Right cardiac atrium (tissue), 5 donors: ENCODE measurements at regions not wholly inside any gene's neighbourhood (a gene's known extent, or its start where the extent isn't known, plus 50 kb on each side); places are given as distances from the start of the nearest gene placed in this dataset.
"Not testable (repeated sequence)": the region's sequence is repeated elsewhere in the genome, so short reads cannot be mapped to it uniquely, and the experiment has no call there.

Experiments
- ATAC-seq, 2 donors: fragments of 200-7000 bp; cut with Tn5 transposase; one replicate each; pipeline versions ENCODE4 v1.8.0 to v1.9.1; 2020; ENCODE audit warnings: moderate library complexity in 2 of 2, mild to moderate bottlenecking in 1 of 2
- DNase-seq, 3 donors: peaks; one replicate each; pipeline ENCODE4 v3.0.0-alpha.2; 2020
- H3K27ac ChIP-seq: one replicate; pipeline ENCODE4 v1.5.1; 2013; ENCODE audit warnings: mild to moderate bottlenecking, low read length, control low read depth, moderate library complexity
- H3K27me3 ChIP-seq: one replicate; pipeline ENCODE4 v1.6.1; 2013; ENCODE audit not compliant: control insufficient read depth, insufficient read depth
- H3K4me1 ChIP-seq: one replicate; pipeline ENCODE4 v1.6.1; 2013; ENCODE audit warnings: low read length; ENCODE audit not compliant: control insufficient read depth, insufficient read depth
- H3K4me3 ChIP-seq: one replicate; pipeline ENCODE4 v1.5.1; 2013; ENCODE audit warnings: low read length, control low read depth
- H3K9me3 ChIP-seq: one replicate; pipeline ENCODE4 v1.6.1; 2013; ENCODE audit warnings: low read length; ENCODE audit not compliant: control insufficient read depth
- WGBS: extraction: QIAGEN DNeasy Blood & Tissue Kit; methylation state at CpG from one replicate; pipeline ENCODE4 v1.1.7; 2013; 5-methylcytosine and 5-hydroxymethylcytosine counted together
- intact Hi-C, 4 donors: fragments of 100-400 bp; cut with DNase I; formaldehyde crosslinking; loops; one replicate each; pipeline versions ENCODE4 v1.11.0 to v1.14.0; 2022 to 2023
- donor health status: healthy with polysubstance abuse.
- donor health status: DM: no; HTN: yes; CAD: no.
- donor health status: DM: no; HTN: no; CAD: no.
- donor health status: DM: no; HTN: yes; CAD: no; lungs with severe emphysema.
- donor health status: DM: yes; HTN: yes; CAD: no.

DNA sequence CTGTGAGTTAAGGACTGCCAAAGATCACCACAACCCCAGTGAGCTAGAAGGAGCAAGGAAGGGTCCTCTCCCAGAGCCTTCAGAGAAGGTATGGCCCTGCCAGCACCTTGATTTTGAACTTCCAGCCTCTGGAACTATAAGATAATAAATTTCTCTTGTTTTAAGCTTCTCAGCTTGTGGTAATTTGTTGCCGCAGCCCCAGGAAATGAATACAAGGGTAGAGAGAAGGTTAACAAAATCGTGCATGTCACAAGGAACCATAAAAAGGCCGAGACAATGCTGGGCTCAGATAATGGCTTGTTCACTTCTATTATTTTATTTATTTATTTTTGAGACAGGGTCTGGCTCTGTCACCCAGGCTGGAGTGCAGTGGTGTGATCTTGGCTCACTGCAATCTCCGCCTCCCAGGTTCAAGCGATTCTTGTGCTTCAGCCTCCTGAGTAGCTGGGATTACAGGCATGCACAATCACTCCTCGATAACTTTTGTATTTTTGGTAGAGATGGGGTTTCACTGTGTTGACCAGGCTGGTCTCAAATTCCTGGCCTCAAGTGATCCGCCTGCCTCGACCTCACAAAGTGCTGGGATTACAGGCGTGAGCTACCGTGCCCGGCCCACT is 71.5 kb downstream of the WSB1 start:
- WGBS, result 94% methylated on average over 11 of the region's 11 CpGs
- H3K27ac ChIP-seq, DNase-seq, H3K4me3 ChIP-seq, H3K27me3 ChIP-seq, ATAC-seq, H3K4me1 ChIP-seq, H3K9me3 ChIP-seq: not testable (repeated sequence)
- intact Hi-C loops, result loop anchor here in 1 of 4 donors (10.0 kb wide), 1 partner anchor 79 kb away; no protein-coding TSS in a partner anchor

DNA sequence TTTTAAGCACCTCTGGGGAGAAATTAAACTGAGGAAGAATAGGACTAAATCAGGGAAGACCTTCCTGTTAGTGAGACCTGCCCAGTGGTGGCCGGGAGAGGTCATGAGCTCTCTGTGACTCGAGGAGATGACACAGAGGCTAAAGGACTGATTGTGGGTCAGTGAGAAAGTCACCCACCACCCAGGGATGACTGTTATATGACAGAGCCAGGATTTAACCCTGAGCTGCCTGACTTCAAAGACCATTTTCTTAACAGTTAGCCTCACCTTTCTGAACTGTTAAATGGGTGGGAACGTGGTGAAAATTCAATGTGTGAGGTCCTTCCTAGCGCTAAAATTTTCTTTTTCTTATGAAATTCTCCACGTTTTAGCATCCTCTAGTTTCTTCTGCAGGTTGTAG is 72.5 kb downstream of the WSB1 start:
- no peaks in the 10 kb centered on the region for H3K4me1 ChIP-seq
- 81% methylated on average over 5 of the region's 5 CpGs for WGBS
- ATAC-seq (no peak), DNase-seq (no peak)
- H3K27ac ChIP-seq, result no peak overlapping the region
- H3K27me3 ChIP-seq, result no peaks in the 10 kb centered on the region
- H3K9me3 ChIP-seq, result no peaks in the 10 kb centered on the region
- intact Hi-C loops, result loop anchor here in 1 of 4 donors (10.0 kb wide), 1 partner anchor 78 kb away; no protein-coding TSS in a partner anchor
- H3K4me3 ChIP-seq, result no peak overlapping the region

DNA sequence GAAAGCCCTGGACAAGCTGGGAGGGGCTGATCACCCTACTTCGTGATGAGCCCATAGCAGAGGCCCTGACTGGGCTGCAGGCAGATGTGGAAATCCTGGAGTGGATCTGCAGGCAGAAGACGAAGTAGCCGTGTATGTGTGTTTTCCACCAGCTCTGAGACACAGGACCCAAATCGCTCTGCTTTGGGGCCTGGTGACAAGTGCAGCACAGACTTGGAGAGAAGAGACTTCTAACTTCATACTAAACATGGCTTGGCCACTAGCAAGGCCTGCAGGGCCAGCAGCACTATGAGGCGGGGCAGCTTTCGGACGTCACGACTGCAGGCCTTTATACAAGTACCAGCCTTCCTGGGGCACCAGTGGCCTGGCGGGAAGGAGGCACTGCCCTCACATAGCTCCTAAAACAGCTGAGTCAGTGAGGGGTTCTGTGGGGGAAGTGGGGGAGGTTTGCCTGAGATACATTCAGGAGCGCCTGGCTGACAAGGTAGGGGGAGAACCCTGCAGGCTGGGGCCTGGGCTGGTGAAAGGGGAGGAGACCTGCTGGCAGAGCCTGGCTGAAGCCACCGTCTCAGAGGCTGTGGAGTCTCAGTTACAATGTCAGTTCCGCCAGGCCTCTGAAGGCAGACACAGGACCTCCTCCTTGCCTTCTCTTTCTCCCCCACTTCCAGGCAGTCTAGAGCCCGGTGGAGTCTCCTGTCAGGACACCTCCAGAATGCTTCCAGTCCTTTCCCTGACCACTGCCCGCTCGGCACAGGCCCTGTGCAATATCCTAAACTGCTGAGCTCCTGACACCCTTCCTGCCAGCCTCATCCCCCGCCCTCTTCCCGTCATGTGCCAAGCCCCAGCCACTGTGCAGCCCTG is 73.4 kb downstream of the WSB1 start:
- H3K9me3 ChIP-seq, result no peaks in the 10 kb centered on the region
- no peak overlapping the region for H3K27ac ChIP-seq
- H3K4me3 ChIP-seq, result no peak overlapping the region
- no peak for DNase-seq
- intact Hi-C loops, result loop anchor here in 1 of 4 donors (10.0 kb wide), 1 partner anchor 77 kb away; no protein-coding TSS in a partner anchor
- H3K27me3 ChIP-seq, result no peaks in the 10 kb centered on the region
- no peaks in the 10 kb centered on the region for H3K4me1 ChIP-seq
- peak; percentile 49 to 68 for ATAC-seq
- WGBS, result 80% methylated on average over 17 of the region's 17 CpGs

DNA sequence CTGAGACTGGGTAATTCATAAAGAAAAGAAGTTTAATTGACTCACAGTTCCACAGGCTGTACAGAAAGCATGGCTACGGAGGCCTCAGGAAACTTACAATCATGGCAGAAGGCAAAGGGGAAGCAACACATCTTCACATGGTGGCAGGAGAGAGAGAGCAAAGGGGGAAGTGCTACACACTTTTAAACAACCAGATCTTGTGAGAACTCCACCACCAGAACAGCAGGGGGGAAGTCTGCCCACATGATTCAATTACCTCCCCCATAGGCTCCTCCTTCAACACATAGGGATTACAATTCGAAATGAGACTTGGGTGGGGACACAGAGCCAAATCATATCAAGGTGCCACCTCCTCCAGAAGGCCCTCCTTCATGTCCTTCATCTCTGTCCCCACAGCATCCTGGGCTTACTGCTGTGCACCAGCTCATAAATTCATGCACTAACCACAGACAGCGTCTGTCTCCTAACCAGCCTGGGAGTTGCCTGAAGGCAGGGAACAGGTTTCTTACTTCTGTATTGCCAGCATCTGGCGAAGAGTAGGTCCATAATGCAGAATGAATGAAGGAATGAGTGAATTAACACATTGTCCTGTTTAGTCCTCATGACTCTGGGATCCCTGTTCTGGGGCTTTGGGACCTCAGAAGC is 74.4 kb downstream of the WSB1 start:
- intact Hi-C loops, result loop anchor here in 1 of 4 donors (10.0 kb wide), 1 partner anchor 77 kb away; no protein-coding TSS in a partner anchor

DNA sequence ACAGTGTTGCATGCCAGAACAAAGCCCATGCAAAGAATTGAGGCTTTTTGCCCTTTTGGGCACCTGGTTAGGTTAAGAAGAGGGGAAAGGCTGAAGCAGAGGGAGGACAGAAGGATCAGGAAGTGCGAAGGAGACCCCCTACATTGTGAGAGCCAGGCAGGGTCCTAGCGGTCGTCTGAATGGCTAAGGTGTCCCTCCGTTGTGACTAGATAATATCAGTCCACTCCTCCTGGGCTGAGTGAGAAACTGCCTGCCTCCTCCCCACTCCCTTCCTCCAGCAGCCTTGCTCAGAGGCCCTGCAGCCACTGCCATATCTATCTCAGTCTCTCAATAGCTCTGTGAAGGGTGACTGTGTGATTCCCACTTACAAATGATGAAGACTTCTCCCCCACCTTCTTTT is 75.1 kb downstream of the WSB1 start:
- Histone ChIP-seq H3K4me3 (no peak overlapping the region), H3K27me3 (no peaks in the 10 kb centered on the region), H3K4me1 (no peaks in the 10 kb centered on the region), H3K9me3 (no peaks in the 10 kb centered on the region), H3K27ac (no peak overlapping the region)
- ATAC-seq (no peak), DNase-seq (no peak)
- WGBS, result 72% methylated on average over 4 of the region's 4 CpGs
- intact Hi-C loops, result loop anchor here in 1 of 4 donors (10.0 kb wide), 1 partner anchor 76 kb away; no protein-coding TSS in a partner anchor

More for the DNA sequence above, 74.4 kb downstream of the WSB1 start:
- no peak overlapping the region for H3K4me3 ChIP-seq
- 88% methylated on average over 4 of the region's 4 CpGs for WGBS
- no peak for ATAC-seq
- no peak overlapping the region for H3K27ac ChIP-seq
- no peak for DNase-seq
- no peaks in the 10 kb centered on the region for H3K27me3 ChIP-seq
- H3K4me1 ChIP-seq, result no peaks in the 10 kb centered on the region
- no peaks in the 10 kb centered on the region for H3K9me3 ChIP-seq

DNA sequence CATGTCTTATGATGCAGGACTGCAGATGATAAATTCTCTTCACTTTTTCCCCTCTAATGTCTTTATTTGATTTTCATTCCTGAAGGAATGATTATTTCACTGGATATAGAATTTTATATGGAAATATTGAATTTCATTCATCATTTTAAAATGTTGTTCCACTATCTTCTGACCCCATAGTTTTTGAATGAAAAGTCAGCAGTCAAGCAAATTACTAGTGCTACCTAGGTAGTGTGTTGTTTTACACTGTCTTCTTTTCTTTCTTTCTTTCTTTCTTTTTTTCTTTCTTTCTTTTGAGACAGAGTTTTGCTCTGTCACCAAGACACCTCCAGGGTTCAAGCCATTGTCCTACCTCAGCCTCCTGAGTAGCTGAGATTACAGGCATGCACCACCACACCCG is 76.9 kb downstream of the WSB1 start:
- intact Hi-C loops, result no loop called here
- no peaks in the 10 kb centered on the region for H3K27me3 ChIP-seq
- ATAC-seq (no peak), DNase-seq (no peak)
- no peaks in the 10 kb centered on the region for H3K9me3 ChIP-seq
- H3K27ac ChIP-seq, result no peak overlapping the region
- no peaks in the 10 kb centered on the region for H3K4me1 ChIP-seq
- WGBS, result 97% methylated on average over 1 of the region's 1 CpG
- H3K4me3 ChIP-seq, result no peak overlapping the region

DNA sequence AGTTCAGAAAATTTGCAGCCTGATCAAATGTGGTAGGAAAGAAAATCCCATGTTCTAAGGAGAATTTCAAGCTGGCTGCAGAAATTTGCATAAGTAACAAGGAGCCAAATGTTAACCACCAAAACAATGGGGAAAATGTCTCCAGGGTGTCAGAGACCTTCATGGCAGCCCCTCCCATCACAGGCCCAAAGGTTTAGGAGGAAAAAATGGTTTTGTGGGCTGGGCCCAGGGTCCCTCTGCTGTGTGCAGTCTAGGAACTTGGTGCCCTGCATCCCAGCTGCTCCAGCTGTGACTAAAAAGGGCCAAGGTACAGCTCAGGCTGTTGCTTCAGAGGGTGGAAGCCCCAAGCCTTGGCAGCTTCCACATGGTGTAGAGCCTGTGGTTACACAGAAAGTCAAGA is 79.8 kb downstream of the WSB1 start:
- DNase-seq, H3K4me1 ChIP-seq, ATAC-seq, H3K27ac ChIP-seq, H3K27me3 ChIP-seq, H3K4me3 ChIP-seq, intact Hi-C loops, H3K9me3 ChIP-seq: not testable (repeated sequence)

DNA sequence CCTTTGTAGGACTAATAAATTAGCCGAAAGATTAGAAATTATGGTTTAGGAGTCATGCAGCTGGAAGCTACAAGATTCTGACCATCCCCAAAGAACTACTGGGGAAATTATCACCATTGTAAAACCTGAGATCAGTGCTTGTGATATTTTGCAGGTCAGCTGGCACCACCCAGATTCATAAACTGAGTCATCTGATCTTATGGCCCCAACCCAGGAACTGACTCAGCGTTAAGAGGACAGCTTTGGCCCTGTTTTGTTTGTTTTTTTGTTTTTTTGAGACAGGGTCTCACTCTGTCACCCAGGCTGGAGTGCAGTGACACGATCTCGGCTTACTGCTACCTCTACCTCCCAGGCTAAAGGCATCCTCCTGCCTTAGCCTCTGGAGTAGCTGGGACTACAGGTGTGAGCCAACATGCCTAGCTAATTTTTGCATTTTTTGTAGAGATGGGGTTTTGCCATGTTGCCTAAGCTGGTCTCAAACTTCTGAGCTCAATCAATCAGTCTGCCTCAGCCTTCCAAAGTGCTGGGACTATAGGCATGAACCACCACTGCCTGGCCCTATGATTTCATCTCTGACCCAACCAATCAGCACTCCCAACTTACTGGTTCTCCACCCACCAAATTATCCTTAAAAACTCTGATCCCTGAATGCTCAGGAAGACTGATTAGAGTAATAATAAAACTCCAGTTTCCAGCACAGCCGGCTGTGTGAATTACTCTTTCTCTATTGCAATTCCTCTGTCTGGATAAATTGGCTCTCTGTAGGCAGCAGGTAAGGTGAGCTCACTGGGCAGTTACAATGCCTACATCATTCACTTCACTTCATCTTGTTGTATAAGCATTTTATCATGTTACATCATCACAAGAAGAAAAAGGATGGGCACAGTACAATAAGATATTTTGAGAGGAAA is 79.4 kb upstream of the KSR1 start:
- intact Hi-C loops, result no loop called here
- Histone ChIP-seq H3K27me3 (no peaks in the 10 kb centered on the region), H3K4me3 (no peak overlapping the region), H3K9me3 (no peaks in the 10 kb centered on the region), H3K4me1 (peaks cover 4% of the 10 kb centered on the region), H3K27ac (no peak overlapping the region)
- 86% methylated on average over 5 of the region's 5 CpGs for WGBS
- ATAC-seq, result no peak
- no peak for DNase-seq

DNA sequence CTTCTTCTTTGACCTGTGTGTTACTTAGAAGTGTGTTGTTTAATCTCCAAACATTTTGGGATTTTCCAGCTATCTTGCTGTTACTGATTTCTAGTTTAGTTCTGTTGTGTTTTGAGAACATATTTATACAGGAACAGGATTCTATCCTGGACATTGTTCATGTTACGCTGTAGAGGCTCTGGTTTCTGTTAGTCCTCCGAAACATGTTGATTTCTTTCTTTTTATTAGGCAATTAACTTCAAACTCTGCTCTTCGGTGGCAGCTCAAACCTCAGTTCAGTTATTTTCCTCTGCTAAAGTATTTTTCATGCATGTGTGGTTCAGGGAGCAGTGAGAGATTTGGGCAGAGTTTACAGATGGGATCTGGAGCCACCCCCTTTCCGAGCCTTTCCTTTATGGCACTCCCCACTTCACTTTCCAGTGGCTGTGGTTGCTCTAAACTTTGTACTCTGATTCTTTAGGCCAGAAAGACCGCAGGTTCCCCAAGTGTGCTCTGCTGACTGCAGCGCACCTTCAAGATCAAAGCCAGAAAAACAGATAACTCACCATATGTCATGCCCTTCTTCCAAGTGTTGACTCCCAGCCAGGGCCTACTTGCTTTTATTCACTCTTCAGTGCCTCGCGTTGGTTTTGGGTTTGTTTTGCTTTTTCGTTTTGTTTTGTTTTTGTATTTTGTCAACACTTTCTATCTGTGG is 77.6 kb upstream of the KSR1 start:
- peaks cover 4% of the 10 kb centered on the region for H3K4me1 ChIP-seq
- H3K9me3 ChIP-seq, result no peaks in the 10 kb centered on the region
- no peak overlapping the region for H3K27ac ChIP-seq
- ATAC-seq (no peak), DNase-seq (no peak)
- intact Hi-C loops, result no loop called here
- H3K4me3 ChIP-seq, result no peak overlapping the region
- 91% methylated on average over 9 of the region's 9 CpGs for WGBS
- H3K27me3 ChIP-seq, result no peaks in the 10 kb centered on the region
